Activated CD4-positive, alpha-beta T cell treated with anti-CD3 and anti-CD28 coated beads for 36 hours (primary cell): ENCODE measurements at regions not wholly inside any gene's neighbourhood (a gene's known extent, or its start where the extent isn't known, plus 50 kb on each side); places are given as distances from the start of the nearest gene placed in this dataset.

Experiments
- ATAC-seq: fragments of 200-7000 bp; cut with Tn5 transposase; one replicate; pipeline ENCODE4 v1.10.0; 2021; ENCODE audit warnings: mild to moderate bottlenecking, moderate library complexity
- CTCF ChIA-PET: fragments of 350-600 bp; sonication (Branson Sonifier 250); formaldehyde crosslinking; loops from one replicate; lab custom pipeline; 2021; ENCODE audit warnings: antibody characterized with exemption; lab: Charles Lee
- POLR2A ChIA-PET: fragments of 350-600 bp; sonication (Branson Sonifier 250); formaldehyde crosslinking; loops from one replicate; lab custom pipeline; 2021; ENCODE audit warnings: antibody characterized with exemption, inconsistent platforms; lab: Charles Lee
- DNase-seq: peaks from one replicate; pipeline ENCODE4 v3.0.0-alpha.2; 2020
- H3K27ac Mint-ChIP-seq: one replicate; pipeline ENCODE4 v1.8.0; 2021; ENCODE audit warnings: mixed read lengths
- H3K27me3 Mint-ChIP-seq: one replicate; pipeline ENCODE4 v1.8.0; 2021; ENCODE audit warnings: mixed read lengths
- H3K36me3 Mint-ChIP-seq: one replicate; pipeline ENCODE4 v1.8.0; 2021; ENCODE audit warnings: low read depth, mixed read lengths
- H3K4me1 Mint-ChIP-seq: one replicate; pipeline ENCODE4 v1.8.0; 2021; ENCODE audit warnings: mixed read lengths
- H3K4me3 Mint-ChIP-seq: one replicate; pipeline ENCODE4 v1.8.0; 2021; ENCODE audit warnings: mild to moderate bottlenecking, moderate library complexity, mixed read lengths
- H3K9me3 Mint-ChIP-seq: one replicate; pipeline ENCODE4 v1.8.0; 2021; ENCODE audit warnings: low read depth, mixed read lengths
- intact Hi-C, 2 experiments: fragments of 100-400 bp; cut with DNase I in 1 of 2; cut with micrococcal nuclease in 1 of 2; formaldehyde crosslinking; loops; one replicate each; pipeline versions ENCODE4 v1.14.2 to v1.15.1; 2022 to 2024; cut with DNase I, micrococcal nuclease

DNA sequence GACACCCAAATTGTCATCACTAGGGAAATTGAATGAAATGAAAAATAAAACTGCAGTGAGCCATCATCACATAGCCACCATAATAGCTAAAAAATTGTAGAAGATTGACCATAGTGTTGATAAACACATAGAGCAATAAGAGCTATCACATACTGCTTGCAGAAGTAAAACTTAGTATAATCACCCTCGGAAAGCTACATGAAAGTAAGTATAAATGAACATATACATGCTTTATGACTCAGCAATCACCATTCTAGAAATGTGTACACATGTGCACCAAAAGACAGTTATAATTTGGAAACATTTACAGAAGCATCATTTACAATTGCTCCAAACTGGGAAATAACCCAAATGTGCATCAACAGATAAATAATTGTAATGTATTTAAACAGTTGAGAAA lies 153.1 kb upstream of the LRRC7 start:
- Mint-ChIP-seq H3K36me3 (no peaks in the 10 kb centered on the region), H3K4me1 (no peaks in the 10 kb centered on the region), H3K9me3 (no peaks in the 10 kb centered on the region), H3K27ac (no peak overlapping the region), H3K4me3 (no peak overlapping the region), H3K27me3 (no peaks in the 10 kb centered on the region)
- intact Hi-C loops, result no loop called here
- DNase-seq, result no peak
- POLR2A ChIA-PET, result no interaction called here
- ATAC-seq, result no peak
- CTCF ChIA-PET, result no interaction called here

DNA sequence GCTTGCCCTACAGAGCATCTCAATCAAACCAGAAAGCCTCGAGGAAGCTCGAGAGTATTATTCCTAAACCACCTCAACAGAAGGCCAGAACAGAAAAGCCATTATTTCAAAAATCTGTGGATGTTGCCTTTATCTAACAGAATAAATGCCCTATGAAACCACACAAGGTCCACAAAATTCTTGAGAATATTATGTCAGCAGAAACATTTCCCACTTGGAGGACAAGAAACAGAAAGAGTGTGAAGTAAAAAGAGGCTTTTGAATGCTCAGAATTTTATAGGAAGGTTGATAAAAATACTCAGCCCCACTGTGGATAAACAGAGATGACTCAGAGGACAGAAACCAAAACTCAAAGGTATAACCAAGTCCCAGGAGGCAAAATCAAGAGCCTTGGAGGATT lies 146.4 kb upstream of the LRRC7 start:
- H3K36me3 Mint-ChIP-seq, result no peaks in the 10 kb centered on the region
- no peak for DNase-seq
- no peak for ATAC-seq
- CTCF ChIA-PET, result interaction anchor here (0.7 kb wide), 1 partner anchor 429 kb away, joined by 3 read pairs; no protein-coding TSS in a partner anchor
- H3K27ac Mint-ChIP-seq, result no peak overlapping the region
- peaks cover 3% of the 10 kb centered on the region for H3K9me3 Mint-ChIP-seq
- no peak overlapping the region for H3K4me3 Mint-ChIP-seq
- intact Hi-C loops, result no loop called here
- no peaks in the 10 kb centered on the region for H3K4me1 Mint-ChIP-seq
- POLR2A ChIA-PET, result no interaction called here
- no peaks in the 10 kb centered on the region for H3K27me3 Mint-ChIP-seq

DNA sequence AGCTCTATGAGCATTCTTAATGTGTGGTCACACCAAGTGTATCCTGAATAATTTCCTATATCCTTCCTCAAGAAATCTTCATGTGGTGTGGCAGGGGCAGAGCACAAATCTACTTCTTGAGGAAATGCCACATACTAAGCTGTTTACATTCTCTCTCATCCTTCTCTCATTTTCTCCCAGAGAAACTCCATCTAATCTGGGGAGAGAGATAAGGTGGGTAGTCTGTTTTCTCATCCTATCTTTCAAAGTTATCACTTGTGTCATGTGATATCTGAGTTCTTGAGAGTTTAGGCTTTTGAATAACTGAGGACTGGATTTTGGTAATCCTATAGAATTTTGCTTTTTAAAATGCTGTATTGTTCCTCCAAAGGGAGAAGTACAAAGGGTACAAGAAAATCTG lies 141.9 kb upstream of the LRRC7 start:
- intact Hi-C loops, result no loop called here
- Mint-ChIP-seq H3K36me3 (no peaks in the 10 kb centered on the region), H3K9me3 (peaks cover 6% of the 10 kb centered on the region), H3K27me3 (no peaks in the 10 kb centered on the region), H3K27ac (no peak overlapping the region), H3K4me3 (no peak overlapping the region), H3K4me1 (no peaks in the 10 kb centered on the region)
- POLR2A ChIA-PET, result no interaction called here
- DNase-seq (no peak), ATAC-seq (no peak)
- CTCF ChIA-PET, result no interaction called here

DNA sequence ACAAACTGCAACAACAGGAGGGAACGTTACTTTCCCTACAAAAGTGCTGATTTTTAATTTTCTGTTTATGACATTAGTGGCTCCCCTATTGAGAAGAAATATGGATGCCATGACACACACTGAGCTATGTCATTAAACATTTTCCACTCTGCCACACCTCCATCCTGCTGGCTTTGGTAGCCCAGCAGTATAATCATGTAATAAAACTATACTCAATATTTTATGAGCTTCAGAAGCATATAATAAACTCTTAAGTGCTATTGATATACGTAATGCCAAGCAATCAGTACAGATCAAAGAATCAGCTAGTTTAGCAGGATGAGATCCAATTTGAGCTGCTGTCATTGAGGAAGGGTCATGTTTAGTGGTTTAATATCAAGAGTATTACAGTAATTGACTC lies 141.3 kb upstream of the LRRC7 start:
- DNase-seq, result no peak
- POLR2A ChIA-PET, result no interaction called here
- Mint-ChIP-seq H3K27ac (no peak overlapping the region), H3K36me3 (no peaks in the 10 kb centered on the region), H3K9me3 (peaks cover 6% of the 10 kb centered on the region), H3K4me1 (no peaks in the 10 kb centered on the region), H3K4me3 (no peak overlapping the region), H3K27me3 (no peaks in the 10 kb centered on the region)
- CTCF ChIA-PET, result no interaction called here
- intact Hi-C loops, result no loop called here
- ATAC-seq, result no peak

DNA sequence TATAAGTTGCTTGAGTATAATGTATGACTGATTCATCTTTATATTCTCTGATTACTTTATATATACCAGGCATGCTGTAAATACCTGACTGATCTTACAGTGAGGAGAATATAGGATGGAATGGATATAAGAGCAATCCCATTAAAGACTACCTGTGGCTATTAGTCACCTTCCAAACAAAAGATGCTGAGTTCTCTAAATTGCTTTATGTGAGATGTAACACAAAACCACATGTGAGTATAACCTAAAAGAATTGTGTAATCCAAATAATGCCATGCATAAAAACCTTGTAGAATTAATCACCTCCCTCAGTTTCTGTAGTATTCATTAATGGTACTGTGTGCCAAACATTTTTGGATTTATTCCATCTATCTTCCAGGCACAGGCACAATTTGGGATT lies 134.6 kb upstream of the LRRC7 start:
- Mint-ChIP-seq H3K27me3 (no peaks in the 10 kb centered on the region), H3K4me3 (no peak overlapping the region), H3K27ac (no peak overlapping the region), H3K36me3 (no peaks in the 10 kb centered on the region), H3K9me3 (peaks cover 2% of the 10 kb centered on the region), H3K4me1 (no peaks in the 10 kb centered on the region)
- ChIA-PET CTCF (no interaction called here), POLR2A (no interaction called here)
- ATAC-seq, result no peak
- intact Hi-C loops, result no loop called here
- DNase-seq, result no peak

DNA sequence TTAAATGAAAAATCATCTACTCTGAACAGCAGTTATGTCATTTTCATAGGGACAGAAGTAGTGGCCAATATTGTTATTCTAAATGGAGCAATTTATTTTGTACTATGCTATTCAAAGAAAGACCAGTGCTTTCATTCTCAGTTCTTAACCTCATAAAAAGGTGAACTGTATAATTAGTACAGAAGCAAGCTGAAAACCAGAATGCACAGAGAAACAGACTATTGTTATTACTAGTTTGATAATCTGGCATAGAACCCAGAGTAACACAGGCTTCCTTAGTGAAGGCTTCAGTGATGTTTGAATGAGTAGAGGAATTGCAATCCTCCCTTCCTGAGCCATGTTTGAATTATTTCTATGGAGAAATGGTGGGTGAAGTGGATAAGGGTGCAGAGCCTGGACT lies 131.6 kb upstream of the LRRC7 start:
- CTCF ChIA-PET, result no interaction called here
- Mint-ChIP-seq H3K4me3 (no peak overlapping the region), H3K27ac (no peak overlapping the region), H3K36me3 (no peaks in the 10 kb centered on the region), H3K9me3 (peaks cover 2% of the 10 kb centered on the region), H3K27me3 (no peaks in the 10 kb centered on the region), H3K4me1 (no peaks in the 10 kb centered on the region)
- no peak for ATAC-seq
- intact Hi-C loops, result no loop called here
- no peak for DNase-seq
- POLR2A ChIA-PET, result no interaction called here

DNA sequence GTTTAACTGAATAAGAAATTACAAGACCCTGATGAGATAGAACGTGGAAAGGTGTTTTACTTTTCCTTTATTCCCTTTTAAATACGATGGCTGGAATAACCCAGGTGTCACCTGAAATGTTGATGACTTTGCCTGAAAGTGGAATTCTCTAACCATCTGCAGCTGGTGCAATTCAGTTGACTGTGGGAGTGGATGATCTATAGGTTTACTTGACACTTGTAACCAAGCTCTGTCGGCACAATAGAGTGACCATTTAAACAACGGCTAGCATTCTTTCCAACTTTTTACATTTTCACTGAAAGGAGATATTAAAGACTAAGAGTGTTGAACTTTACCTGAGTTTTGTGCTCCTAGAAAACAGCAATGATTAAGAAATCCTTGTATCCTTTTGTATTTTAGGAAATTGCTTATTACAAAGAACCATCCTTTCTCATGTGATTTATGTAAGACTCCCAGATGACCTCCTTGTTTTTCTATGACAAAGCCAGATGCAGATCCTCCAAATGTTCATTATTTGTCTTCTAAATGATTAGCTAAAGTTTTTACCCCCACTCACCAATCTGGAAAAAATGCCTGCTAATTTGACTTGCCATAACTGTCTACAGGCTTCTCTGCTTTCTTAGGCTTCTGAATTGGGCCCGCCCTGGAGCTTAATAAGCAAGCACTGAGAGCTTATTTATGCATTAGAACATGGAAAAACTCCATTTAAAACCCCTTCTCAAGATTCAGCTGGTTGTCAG lies 129.5 kb upstream of the LRRC7 start:
- H3K4me1 Mint-ChIP-seq, result no peaks in the 10 kb centered on the region
- ChIA-PET CTCF (interaction anchor here (0.6 kb wide), 1 partner anchor 1345 kb away, joined by 3 read pairs; no protein-coding TSS in a partner anchor), POLR2A (no interaction called here)
- intact Hi-C loops, result no loop called here
- H3K9me3 Mint-ChIP-seq, result peaks cover 5% of the 10 kb centered on the region
- H3K36me3 Mint-ChIP-seq, result no peaks in the 10 kb centered on the region
- DNase-seq (no peak), ATAC-seq (no peak)
- no peak overlapping the region for H3K4me3 Mint-ChIP-seq
- no peaks in the 10 kb centered on the region for H3K27me3 Mint-ChIP-seq
- H3K27ac Mint-ChIP-seq, result no peak overlapping the region

DNA sequence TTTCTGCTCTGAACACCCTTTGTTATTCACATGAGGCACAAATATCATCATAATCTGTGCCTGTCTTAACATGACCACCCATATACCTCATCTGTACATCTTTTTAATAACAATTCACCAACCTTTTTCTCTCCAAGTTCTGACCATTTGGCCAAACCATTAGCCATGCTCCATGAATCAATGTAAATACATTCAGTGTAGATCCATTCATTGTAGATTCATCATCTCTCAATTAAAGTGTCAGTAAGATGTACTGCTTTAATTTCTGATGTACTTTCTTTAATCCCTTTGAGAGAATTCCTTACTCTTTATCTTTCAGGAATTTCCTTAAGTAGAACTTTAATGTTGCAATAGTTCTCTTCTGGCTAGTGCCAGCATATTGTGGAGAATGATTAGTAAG lies 126.2 kb upstream of the LRRC7 start:
- H3K4me1 Mint-ChIP-seq, result no peaks in the 10 kb centered on the region
- ChIA-PET POLR2A (no interaction called here), CTCF (no interaction called here)
- no peaks in the 10 kb centered on the region for H3K36me3 Mint-ChIP-seq
- intact Hi-C loops, result no loop called here
- H3K27me3 Mint-ChIP-seq, result no peaks in the 10 kb centered on the region
- DNase-seq (no peak), ATAC-seq (no peak)
- no peak overlapping the region for H3K4me3 Mint-ChIP-seq
- H3K27ac Mint-ChIP-seq, result no peak overlapping the region
- peaks cover 4% of the 10 kb centered on the region for H3K9me3 Mint-ChIP-seq

DNA sequence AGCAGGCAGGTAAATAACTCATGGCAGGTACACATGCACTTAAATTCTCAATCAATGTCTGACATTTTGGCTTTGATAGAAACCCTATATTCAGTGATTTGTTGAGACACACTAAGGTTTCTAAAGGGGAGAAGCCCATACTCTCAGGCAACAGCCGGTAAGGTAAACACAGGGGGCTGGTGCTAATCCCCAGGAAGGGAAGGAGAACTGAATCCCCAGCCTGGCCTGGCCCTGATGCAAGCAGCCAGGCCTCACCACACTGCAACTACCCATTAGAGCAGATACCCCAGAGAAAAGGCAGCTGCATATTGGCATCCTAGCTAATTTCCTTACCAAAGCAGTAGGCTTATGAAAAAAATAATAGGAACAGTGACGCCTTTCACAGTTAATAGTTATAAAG lies 116.5 kb upstream of the LRRC7 start:
- peaks cover 9% of the 10 kb centered on the region for H3K9me3 Mint-ChIP-seq
- ATAC-seq, result no peak
- intact Hi-C loops, result no loop called here
- no peak for DNase-seq
- H3K27ac Mint-ChIP-seq, result no peak overlapping the region
- ChIA-PET CTCF (no interaction called here), POLR2A (no interaction called here)
- H3K27me3 Mint-ChIP-seq, result no peaks in the 10 kb centered on the region
- no peaks in the 10 kb centered on the region for H3K4me1 Mint-ChIP-seq
- H3K4me3 Mint-ChIP-seq, result no peak overlapping the region
- H3K36me3 Mint-ChIP-seq, result no peaks in the 10 kb centered on the region

DNA sequence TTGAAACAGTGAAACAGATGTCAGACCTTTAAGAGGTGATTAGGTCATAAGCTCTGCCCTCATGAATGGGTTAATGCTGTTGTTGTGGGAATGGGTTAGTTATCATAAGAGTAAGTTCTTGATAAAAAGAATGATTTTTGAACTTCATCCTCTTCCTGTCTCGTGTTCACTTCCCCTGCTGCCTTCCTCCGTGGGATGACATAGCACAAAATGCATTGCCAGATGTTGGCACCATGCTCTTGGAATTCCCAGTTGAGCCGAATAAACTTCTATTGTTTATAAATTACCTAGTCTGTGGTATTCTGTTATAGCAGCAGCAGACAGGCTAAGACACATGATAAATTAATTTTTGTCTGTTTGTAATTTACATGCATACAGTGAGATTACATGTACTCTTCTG lies 112.0 kb upstream of the LRRC7 start:
- POLR2A ChIA-PET, result no interaction called here
- intact Hi-C loops, result no loop called here

DNA sequence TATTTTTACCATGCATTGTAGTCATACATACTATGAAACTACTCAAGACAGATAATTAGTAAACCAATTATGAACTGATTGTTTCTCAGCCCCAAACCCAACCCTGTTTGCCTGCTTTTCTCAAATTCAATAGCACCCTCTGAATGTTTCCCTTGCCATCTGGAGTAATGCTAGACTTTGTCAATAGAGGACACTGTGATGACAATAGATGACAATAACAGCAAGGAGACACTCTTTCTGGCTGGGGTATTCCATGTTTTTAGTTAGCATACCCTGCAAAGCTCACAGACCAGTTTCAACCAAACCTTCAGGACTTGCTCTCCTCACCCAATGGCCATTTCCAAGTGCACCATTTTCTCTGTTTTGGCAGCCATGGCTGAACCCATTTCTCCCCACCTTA lies 108.5 kb upstream of the LRRC7 start:
- H3K27ac Mint-ChIP-seq, result no peak overlapping the region
- H3K4me3 Mint-ChIP-seq, result no peak overlapping the region
- intact Hi-C loops, result no loop called here
- DNase-seq (no peak), ATAC-seq (no peak)
- CTCF ChIA-PET, result no interaction called here
- POLR2A ChIA-PET, result no interaction called here
- no peaks in the 10 kb centered on the region for H3K27me3 Mint-ChIP-seq
- no peaks in the 10 kb centered on the region for H3K4me1 Mint-ChIP-seq
- H3K36me3 Mint-ChIP-seq, result no peaks in the 10 kb centered on the region
- H3K9me3 Mint-ChIP-seq, result peaks cover 9% of the 10 kb centered on the region

More for the DNA sequence above, 112.0 kb upstream of the LRRC7 start:
- Mint-ChIP-seq H3K36me3 (no peaks in the 10 kb centered on the region), H3K27ac (no peak overlapping the region), H3K27me3 (no peaks in the 10 kb centered on the region), H3K4me1 (no peaks in the 10 kb centered on the region), H3K9me3 (peaks cover 9% of the 10 kb centered on the region), H3K4me3 (no peak overlapping the region)
- ATAC-seq (no peak), DNase-seq (no peak)
- CTCF ChIA-PET, result no interaction called here

DNA sequence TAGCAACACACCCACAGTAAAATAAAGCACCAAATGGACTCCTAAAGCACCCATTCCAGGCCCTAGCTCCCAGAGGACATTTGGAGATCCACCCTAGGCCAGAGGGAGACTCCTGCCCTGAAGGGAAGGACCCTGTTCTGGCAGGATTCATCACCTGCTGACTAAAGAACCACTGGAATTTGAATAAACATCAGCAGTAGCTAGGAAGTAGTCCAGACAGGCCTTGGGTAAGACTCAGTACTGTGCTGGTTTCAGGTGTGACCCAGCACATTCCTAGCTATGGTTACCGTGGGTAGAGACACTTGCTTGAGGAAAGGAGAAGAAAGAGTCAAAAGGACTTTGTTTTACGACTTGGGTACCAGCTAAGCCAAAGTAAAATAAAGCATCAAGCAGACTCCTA lies 92.7 kb upstream of the LRRC7 start:
- ATAC-seq (no peak), DNase-seq (no peak)
- ChIA-PET POLR2A (no interaction called here), CTCF (no interaction called here)
- intact Hi-C loops, result no loop called here
- no peaks in the 10 kb centered on the region for H3K4me1 Mint-ChIP-seq
- H3K27ac Mint-ChIP-seq, result no peak overlapping the region
- H3K27me3 Mint-ChIP-seq, result no peaks in the 10 kb centered on the region
- no peaks in the 10 kb centered on the region for H3K36me3 Mint-ChIP-seq
- H3K9me3 Mint-ChIP-seq, result peaks cover 2% of the 10 kb centered on the region
- H3K4me3 Mint-ChIP-seq, result no peak overlapping the region
